T-cell (primary cell): ENCODE measurements at regions not wholly inside any gene's neighbourhood (a gene's known extent, or its start where the extent isn't known, plus 50 kb on each side); places are given as distances from the start of the nearest gene placed in this dataset.

Experiments used
- ATAC-seq, 4 experiments: fragments of 200-7000 bp in 3 of 4; fragments of 150-1000 bp in 1 of 4; cut with Tn5 transposase; replicated peaks in 1 of 4; 1 replicate in 3 of 4; 2 replicates in 1 of 4; pipeline ENCODE4 v1.10.0; 2021; ENCODE audit warnings: moderate library complexity in 3 of 4, mild to moderate bottlenecking in 2 of 4, moderate number of reproducible peaks in 1 of 4
- CTCF ChIA-PET, 2 donors: fragments of 300-600 bp; sonication (Branson Sonifier 250); formaldehyde crosslinking; loops; one replicate each; lab custom pipeline; 2022; ENCODE audit warnings: antibody characterized with exemption in 2 of 2; lab: Charles Lee
- POLR2A ChIA-PET, 2 donors: fragments of 300-600 bp; sonication (Branson Sonifier 250); formaldehyde crosslinking; loops; one replicate each; lab custom pipeline; 2022; ENCODE audit warnings: antibody characterized with exemption in 2 of 2; lab: Charles Lee
- DNase-seq, 35 experiments: peaks; one replicate each; pipeline versions ENCODE4 v3.0.0 to v3.0.0-alpha.2; 2013 to 2023
- H3K27ac ChIP-seq: one replicate; pipeline ENCODE4 v1.5.1; 2013; ENCODE audit warnings: low read length
- H3K27me3 ChIP-seq, 2 experiments: replicated peaks in 1 of 2; 1 replicate in 1 of 2; 2 replicates in 1 of 2; pipeline versions ENCODE4 v1.6.1 to v1.7.0; 2013; ENCODE audit warnings: low read length in 1 of 2, mixed read lengths in 1 of 2; ENCODE audit not compliant: control insufficient read depth in 2 of 2, insufficient read depth in 2 of 2; ENCODE audit errors: extremely low read depth in 1 of 2
- H3K36me3 ChIP-seq, 2 donors: 1 replicate in 1 of 2; 2 replicates in 1 of 2; pipeline versions ENCODE4 v1.6.1 to v1.7.0; 2013; ENCODE audit warnings: low read length in 1 of 2; ENCODE audit not compliant: control insufficient read depth in 2 of 2, insufficient read depth in 1 of 2; ENCODE audit errors: extremely low read depth in 1 of 2
- H3K4me1 ChIP-seq, 2 experiments: 1 replicate in 1 of 2; 2 replicates in 1 of 2; pipeline versions ENCODE4 v1.6.1 to v1.7.0; 2013; ENCODE audit warnings: low read length in 2 of 2, mixed read lengths in 1 of 2; ENCODE audit not compliant: insufficient read depth in 2 of 2, control insufficient read depth in 1 of 2; ENCODE audit errors: extremely low read depth in 1 of 2
- H3K4me3 ChIP-seq, 2 donors: 1 replicate in 1 of 2; 2 replicates in 1 of 2; pipeline versions ENCODE4 v1.5.1 to v1.7.0; 2013; ENCODE audit warnings: mild to moderate bottlenecking in 2 of 2, low read length in 1 of 2, moderate library complexity in 1 of 2; ENCODE audit not compliant: control insufficient read depth in 1 of 2; ENCODE audit errors: extremely low read depth in 1 of 2
- H3K9me3 ChIP-seq: 2 replicates; pipeline ENCODE4 v1.7.0; 2013
- H3K27ac Mint-ChIP-seq, 2 donors: one replicate each; pipeline ENCODE4 v1.8.0; 2020 to 2021; ENCODE audit warnings: mild to moderate bottlenecking in 2 of 2, mixed read lengths in 2 of 2
- H3K27me3 Mint-ChIP-seq, 2 donors: one replicate each; pipeline ENCODE4 v1.8.0; 2021 to 2022; ENCODE audit warnings: mixed read lengths in 2 of 2
- H3K36me3 Mint-ChIP-seq: one replicate; pipeline ENCODE4 v1.8.0; 2021; ENCODE audit warnings: mixed read lengths
- H3K4me1 Mint-ChIP-seq, 3 donors: one replicate each; pipeline ENCODE4 v1.8.0; 2020 to 2022; ENCODE audit warnings: mixed read lengths in 3 of 3, mild to moderate bottlenecking in 1 of 3
- H3K4me3 Mint-ChIP-seq, 3 donors: one replicate each; pipeline ENCODE4 v1.8.0; 2020 to 2022; ENCODE audit warnings: mild to moderate bottlenecking in 3 of 3, mixed read lengths in 3 of 3, moderate library complexity in 3 of 3
- H3K9me3 Mint-ChIP-seq, 3 donors: one replicate each; pipeline ENCODE4 v1.8.0; 2020 to 2022; ENCODE audit warnings: mixed read lengths in 3 of 3
- WGBS: methylation state at CpG from one replicate; pipeline ENCODE4 v1.1.5; 2013; ENCODE audit warnings: missing lambda C conversion rate; ENCODE audit not compliant: insufficient coverage; 5-methylcytosine and 5-hydroxymethylcytosine counted together

GRCh38 chr1:209513226-209513625 is 70.3 kb upstream of the CAMK1G start:
- Histone ChIP-seq H3K9me3 (no peaks in the 10 kb centered on the region), H3K27ac (no peak overlapping the region), H3K27me3 (peaks cover 0 to 5% of the 10 kb centered on the region in 2 experiments), H3K4me3 (no peak overlapping the region), H3K36me3 (no peaks in the 10 kb centered on the region), H3K4me1 (no peaks in the 10 kb centered on the region)
- H3K27me3 Mint-ChIP-seq: peaks cover 8 to 24% of the 10 kb centered on the region in 2 donors
- WGBS: 89% methylated on average over 1 of the region's 5 CpGs
- H3K36me3 Mint-ChIP-seq: no peaks in the 10 kb centered on the region
- POLR2A ChIA-PET: no interaction called here
- no peak for ATAC-seq
- no peak overlapping the region for H3K27ac Mint-ChIP-seq
- CTCF ChIA-PET: no interaction called here
- peak in 1 of 35 experiments; percentile 4 for DNase-seq
- no peaks in the 10 kb centered on the region for H3K9me3 Mint-ChIP-seq
- no peaks in the 10 kb centered on the region for H3K4me1 Mint-ChIP-seq
- no peak overlapping the region for H3K4me3 Mint-ChIP-seq

GRCh38 chr1:209516771-209517680 is 66.5 kb upstream of the CAMK1G start:
- H3K9me3 Mint-ChIP-seq: peaks cover 0 to 3% (median 3%) of the 10 kb centered on the region in 3 donors

GRCh38 chr1:209517681-209518050 is 65.8 kb upstream of the CAMK1G start:
- Histone ChIP-seq H3K9me3 (no peaks in the 10 kb centered on the region), H3K4me3 (no peak overlapping the region), H3K27me3 (peaks cover 0 to 5% of the 10 kb centered on the region in 2 experiments), H3K4me1 (no peaks in the 10 kb centered on the region), H3K27ac (no peak overlapping the region), H3K36me3 (no peaks in the 10 kb centered on the region)
- ChIA-PET CTCF (interaction anchor here in 1 of 2 donors (0.6 kb wide), 1 partner anchor 347 kb away, joined by 4 read pairs; no protein-coding TSS in a partner anchor), POLR2A (no interaction called here)
- ATAC-seq (no peak), DNase-seq (no peak)
- WGBS: 50% methylated on average over 2 of the region's 2 CpGs
- no peak overlapping the region for H3K27ac Mint-ChIP-seq
- H3K27me3 Mint-ChIP-seq: peaks cover 8 to 24% of the 10 kb centered on the region in 2 donors
- H3K9me3 Mint-ChIP-seq: peaks cover 0 to 3% (median 3%) of the 10 kb centered on the region in 3 donors
- H3K4me1 Mint-ChIP-seq: no peaks in the 10 kb centered on the region
- no peak overlapping the region for H3K4me3 Mint-ChIP-seq
- H3K36me3 Mint-ChIP-seq: no peaks in the 10 kb centered on the region

More at GRCh38 chr1:209516771-209517680, 66.5 kb upstream of the CAMK1G start:
- WGBS: 35% methylated on average over 4 of the region's 10 CpGs
- no peaks in the 10 kb centered on the region for H3K36me3 Mint-ChIP-seq
- CTCF ChIA-PET: no interaction called here
- no peak overlapping the region for H3K27ac Mint-ChIP-seq
- Histone ChIP-seq H3K36me3 (no peaks in the 10 kb centered on the region), H3K27ac (no peak overlapping the region), H3K4me1 (no peaks in the 10 kb centered on the region), H3K4me3 (no peak overlapping the region), H3K27me3 (peaks cover 0 to 5% of the 10 kb centered on the region in 2 experiments), H3K9me3 (no peaks in the 10 kb centered on the region)
- no peak for DNase-seq
- POLR2A ChIA-PET: no interaction called here
- no peak for ATAC-seq
- no peaks in the 10 kb centered on the region for H3K4me1 Mint-ChIP-seq
- H3K4me3 Mint-ChIP-seq: no peak overlapping the region
- peaks cover 8 to 20% of the 10 kb centered on the region in 2 donors for H3K27me3 Mint-ChIP-seq

- H3K4me1 Mint-ChIP-seq: no peaks in the 10 kb centered on the region
- H3K4me3 ChIP-seq: no peak overlapping the region
- H3K27ac Mint-ChIP-seq: no peak overlapping the region
- WGBS: 69% methylated on average over 4 of the region's 4 CpGs
- no peaks in the 10 kb centered on the region for H3K36me3 ChIP-seq
- H3K27me3 ChIP-seq: peaks cover 0 to 2% of the 10 kb centered on the region in 2 experiments
- no peaks in the 10 kb centered on the region for H3K4me1 ChIP-seq
- ChIA-PET CTCF (no interaction called here), POLR2A (no interaction called here)
- ATAC-seq (no peak), DNase-seq (no peak)
- H3K9me3 Mint-ChIP-seq: peaks cover 0 to 3% (median 3%) of the 10 kb centered on the region in 3 donors
- H3K9me3 ChIP-seq: no peaks in the 10 kb centered on the region
- no peak overlapping the region for H3K4me3 Mint-ChIP-seq
- H3K27ac ChIP-seq: no peak overlapping the region
- peaks cover 9 to 24% of the 10 kb centered on the region in 2 donors for H3K27me3 Mint-ChIP-seq
- H3K36me3 Mint-ChIP-seq: no peaks in the 10 kb centered on the region
Measured at GRCh38 chr1:209519786-209520185, 63.7 kb upstream of the CAMK1G start.

- DNase-seq (no peak), ATAC-seq (no peak)
- no peaks in the 10 kb centered on the region for H3K36me3 ChIP-seq
- H3K4me1 ChIP-seq: no peaks in the 10 kb centered on the region
- Mint-ChIP-seq H3K9me3 (peaks cover 0 to 3% (median 3%) of the 10 kb centered on the region in 3 donors), H3K4me1 (no peaks in the 10 kb centered on the region), H3K27me3 (peaks cover 13 to 18% of the 10 kb centered on the region in 2 donors), H3K4me3 (no peak overlapping the region), H3K36me3 (no peaks in the 10 kb centered on the region), H3K27ac (no peak overlapping the region)
- POLR2A ChIA-PET: no interaction called here
- H3K27ac ChIP-seq: no peak overlapping the region
- peaks cover 0 to 2% of the 10 kb centered on the region in 2 experiments for H3K27me3 ChIP-seq
- CTCF ChIA-PET: no interaction called here
- H3K4me3 ChIP-seq: no peak overlapping the region
- H3K9me3 ChIP-seq: no peaks in the 10 kb centered on the region
- no CpG with 5 or more reads among the region's 3 CpGs for WGBS
Measured at GRCh38 chr1:209522826-209523225, 60.7 kb upstream of the CAMK1G start.

- Mint-ChIP-seq H3K4me1 (no peaks in the 10 kb centered on the region), H3K36me3 (no peaks in the 10 kb centered on the region), H3K27ac (no peak overlapping the region), H3K4me3 (no peak overlapping the region), H3K27me3 (peaks cover 18 to 24% of the 10 kb centered on the region in 2 donors), H3K9me3 (no peaks in the 10 kb centered on the region)
- 76% methylated on average over 2 of the region's 2 CpGs for WGBS
- no peaks in the 10 kb centered on the region for H3K4me1 ChIP-seq
- H3K36me3 ChIP-seq: no peaks in the 10 kb centered on the region
- peaks cover 0 to 8% of the 10 kb centered on the region in 2 experiments for H3K27me3 ChIP-seq
- no peak overlapping the region for H3K27ac ChIP-seq
- H3K4me3 ChIP-seq: no peak overlapping the region
- DNase-seq: no peak
- POLR2A ChIA-PET: no interaction called here
- H3K9me3 ChIP-seq: no peaks in the 10 kb centered on the region
- CTCF ChIA-PET: no interaction called here
- ATAC-seq: no peak
Measured at GRCh38 chr1:209526137-209526536, 57.4 kb upstream of the CAMK1G start.
